Kidney (tissue), 13 donors: ENCODE measurements at regions not wholly inside any gene's neighbourhood (a gene's known extent, or its start where the extent isn't known, plus 50 kb on each side); places are given as distances from the start of the nearest gene placed in this dataset.

Experiments used
- DNase-seq, 5 donors: peaks; one replicate each; pipeline ENCODE4 v3.0.0-alpha.2; 2013 to 2020
- FAIRE-seq: peaks from 2 replicates; lab custom pipeline; 2012; peaks lifted over from hg19 to GRCh38; lab: Jason Lieb, UNC
- H3K27ac ChIP-seq, 2 donors: one replicate each; pipeline ENCODE4 v1.7.0; 2013; ENCODE audit warnings: low read depth in 2 of 2, low read length in 2 of 2, inconsistent platforms in 1 of 2
- H3K27me3 ChIP-seq: one replicate; pipeline ENCODE4 v1.7.1; 2013; ENCODE audit warnings: low read length, inconsistent platforms; ENCODE audit not compliant: control insufficient read depth, insufficient read depth
- H3K36me3 ChIP-seq, 3 donors: one replicate each; pipeline versions ENCODE4 v1.7.0 to v1.7.1; 2013; ENCODE audit warnings: low read length in 3 of 3, control low read depth in 1 of 3, inconsistent platforms in 1 of 3; ENCODE audit not compliant: insufficient read depth in 3 of 3, control insufficient read depth in 2 of 3
- H3K4me1 ChIP-seq, 3 donors: one replicate each; pipeline versions ENCODE4 v1.7.0 to v1.7.1; 2013; ENCODE audit warnings: low read length in 3 of 3, inconsistent platforms in 1 of 3, low read depth in 1 of 3; ENCODE audit not compliant: control insufficient read depth in 2 of 3, insufficient read depth in 2 of 3
- H3K4me3 ChIP-seq, 3 donors: one replicate each; pipeline versions ENCODE4 v1.7.0 to v1.8.1; 2013; ENCODE audit warnings: low read length in 3 of 3, control low read depth in 1 of 3, inconsistent platforms in 1 of 3
- H3K9ac ChIP-seq, 3 donors: one replicate each; pipeline versions ENCODE4 v1.7.0 to v1.7.1; 2013; ENCODE audit warnings: low read length in 3 of 3, control low read depth in 1 of 3, inconsistent platforms in 1 of 3
- H3K9me3 ChIP-seq, 3 donors: one replicate each; pipeline versions ENCODE4 v1.7.0 to v1.7.1; 2013; ENCODE audit warnings: low read length in 3 of 3, control low read depth in 1 of 3, inconsistent platforms in 1 of 3; ENCODE audit not compliant: control insufficient read depth in 2 of 3, insufficient read depth in 1 of 3
- CTCF ChIP-seq: IDR thresholded peaks from 3 replicates; pipeline ENCODE4 v1.5.1; 2012; ENCODE audit warnings: mild to moderate bottlenecking, moderate library complexity, borderline replicate concordance; ENCODE audit not compliant: insufficient read depth; ENCODE audit errors: extremely low read depth
- intact Hi-C: fragments of 100-400 bp; cut with DNase I; formaldehyde crosslinking; loops from one replicate; pipeline ENCODE4 v1.11.1; 2022
- donor health status: control.
- donor health status: control.
- donor health status: control.
- donor health status: control.
- donor health status: control.
- donor health status: DM: yes; HTN: yes; CAD: no.
- donor health status: Normal renal cell carcinoma (clear cell type).

GRCh38 chr7:17071866-17072265, 190.1 kb upstream of the AGR3 start:
- FAIRE-seq (no peak), DNase-seq (no peak)
- intact Hi-C loops, result no loop called here
- Histone ChIP-seq H3K36me3 (no peaks in the 10 kb centered on the region), H3K27ac (no peak overlapping the region), H3K4me1 (no peaks in the 10 kb centered on the region), H3K9ac (no peak overlapping the region), H3K4me3 (no peak overlapping the region), H3K27me3 (no peaks in the 10 kb centered on the region), H3K9me3 (no peaks in the 10 kb centered on the region)
- no peak for TF ChIP-seq CTCF

GRCh38 chr7:17075601-17076255, 193.9 kb upstream of the AGR3 start:
- Histone ChIP-seq H3K9me3 (no peaks in the 10 kb centered on the region), H3K27me3 (no peaks in the 10 kb centered on the region), H3K36me3 (no peaks in the 10 kb centered on the region), H3K4me1 (no peaks in the 10 kb centered on the region), H3K9ac (no peak overlapping the region), H3K4me3 (no peak overlapping the region), H3K27ac (no peak overlapping the region)
- no peak for TF ChIP-seq CTCF
- intact Hi-C loops, result no loop called here
- DNase-seq (no peak), FAIRE-seq (no peak)

GRCh38 chr7:17078298-17078697, 196.5 kb upstream of the AGR3 start:
- no peaks in the 10 kb centered on the region for H3K27me3 ChIP-seq
- FAIRE-seq (no peak), DNase-seq (no peak)
- TF ChIP-seq CTCF, result no peak
- H3K9me3 ChIP-seq, result no peaks in the 10 kb centered on the region
- no peaks in the 10 kb centered on the region for H3K4me1 ChIP-seq
- H3K4me3 ChIP-seq, result no peak overlapping the region
- no peak overlapping the region for H3K9ac ChIP-seq
- H3K27ac ChIP-seq, result no peak overlapping the region
- H3K36me3 ChIP-seq, result no peaks in the 10 kb centered on the region
- intact Hi-C loops, result no loop called here
